ENCODE measurements at regions not wholly inside any gene's neighbourhood (a gene's known extent, or its start where the extent isn't known, plus 50 kb on each side); places are given as distances from the start of the nearest gene placed in this dataset.
"Not testable (repeated sequence)": the region's sequence is repeated elsewhere in the genome, so short reads cannot be mapped to it uniquely, and the experiment has no call there.

DNA sequence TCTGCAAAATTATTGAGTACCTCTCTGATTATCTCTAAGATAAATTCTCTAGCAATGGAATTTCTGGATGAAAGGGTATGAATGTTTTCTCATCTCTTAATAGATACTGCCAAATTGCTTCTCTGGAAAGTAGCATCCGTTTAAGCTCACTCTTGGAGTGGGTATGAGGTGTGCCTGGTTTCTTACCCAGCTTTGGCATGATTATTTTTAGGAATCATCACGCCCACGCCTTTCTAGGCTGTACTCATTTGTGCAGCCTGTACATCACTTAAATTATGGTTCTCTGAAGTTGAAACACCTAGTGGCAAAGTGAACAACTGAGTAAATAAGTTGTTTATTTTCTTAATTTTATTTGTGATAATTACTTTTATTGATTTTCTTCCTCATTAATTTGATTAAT lies 156.5 kb upstream of the IL12B start:
- Histone ChIP-seq H3K27ac (ENCODE audit: low read length) (no peak overlapping the region), H3K27me3 (ENCODE audit: insufficient read depth, low read length) (no peaks in the 10 kb centered on the region), H3K36me3 (ENCODE audit: insufficient read depth, low read depth, low read length) (no peaks in the 10 kb centered on the region), H3K9ac (ENCODE audit: low read depth, low read length) (no peak overlapping the region), H3K9me3 (ENCODE audit: insufficient read depth, low read depth, low read length) (no peaks in the 10 kb centered on the region), H3K4me3 (ENCODE audit: low read length) (no peak overlapping the region), H3K4me1 (ENCODE audit: insufficient read depth, low read length) (no peaks in the 10 kb centered on the region)

GRCh38 chr5:159488516-159488915 lies 158.2 kb upstream of the IL12B start:
- H3K27ac ChIP-seq (ENCODE audit: low read length), result no peak overlapping the region
- no peaks in the 10 kb centered on the region for H3K9me3 ChIP-seq (ENCODE audit: insufficient read depth, low read depth, low read length)
- H3K27me3 ChIP-seq (ENCODE audit: insufficient read depth, low read length), result no peaks in the 10 kb centered on the region
- no peak overlapping the region for H3K9ac ChIP-seq (ENCODE audit: low read depth, low read length)
- no peaks in the 10 kb centered on the region for H3K36me3 ChIP-seq (ENCODE audit: insufficient read depth, low read depth, low read length)
- no peak overlapping the region for H3K4me3 ChIP-seq (ENCODE audit: low read length)
- no peaks in the 10 kb centered on the region for H3K4me1 ChIP-seq (ENCODE audit: insufficient read depth, low read length)

DNA sequence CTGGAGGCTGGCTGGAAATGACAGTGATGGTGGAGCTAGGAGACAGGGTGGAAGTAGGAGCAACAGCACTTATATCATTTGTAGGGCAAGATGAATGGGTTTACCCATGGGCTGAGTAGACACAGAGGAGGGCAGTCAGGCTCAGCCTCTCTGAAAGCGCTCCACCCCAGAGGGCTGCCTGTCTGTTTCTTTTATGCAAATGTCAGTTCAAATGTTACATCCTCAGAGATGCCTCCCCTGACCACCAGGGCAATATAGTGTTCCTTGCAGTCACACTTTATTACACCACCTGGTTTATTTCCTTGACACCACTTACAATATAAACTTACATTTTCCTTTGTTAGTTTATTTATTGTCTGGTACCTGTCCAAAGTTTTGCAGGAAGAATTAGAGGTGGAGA lies 159.5 kb upstream of the IL12B start:
- no peaks in the 10 kb centered on the region for H3K9me3 ChIP-seq (ENCODE audit: insufficient read depth, low read depth, low read length)
- no peak overlapping the region for H3K27ac ChIP-seq (ENCODE audit: low read length)
- no peaks in the 10 kb centered on the region for H3K4me1 ChIP-seq (ENCODE audit: insufficient read depth, low read length)
- no peaks in the 10 kb centered on the region for H3K36me3 ChIP-seq (ENCODE audit: insufficient read depth, low read depth, low read length)
- H3K9ac ChIP-seq (ENCODE audit: low read depth, low read length), result no peak overlapping the region
- no peak overlapping the region for H3K4me3 ChIP-seq (ENCODE audit: low read length)
- no peaks in the 10 kb centered on the region for H3K27me3 ChIP-seq (ENCODE audit: insufficient read depth, low read length)

- Histone ChIP-seq H3K9ac (ENCODE audit: low read depth, low read length) (no peak overlapping the region), H3K36me3 (ENCODE audit: insufficient read depth, low read depth, low read length) (no peaks in the 10 kb centered on the region), H3K27ac (ENCODE audit: low read length) (no peak overlapping the region), H3K9me3 (ENCODE audit: insufficient read depth, low read depth, low read length) (no peaks in the 10 kb centered on the region), H3K27me3 (ENCODE audit: insufficient read depth, low read length) (no peaks in the 10 kb centered on the region), H3K4me3 (ENCODE audit: low read length) (no peak overlapping the region), H3K4me1 (ENCODE audit: insufficient read depth, low read length) (no peaks in the 10 kb centered on the region)
Measured at GRCh38 chr5:159490507-159490906, 160.2 kb upstream of the IL12B start.

DNA sequence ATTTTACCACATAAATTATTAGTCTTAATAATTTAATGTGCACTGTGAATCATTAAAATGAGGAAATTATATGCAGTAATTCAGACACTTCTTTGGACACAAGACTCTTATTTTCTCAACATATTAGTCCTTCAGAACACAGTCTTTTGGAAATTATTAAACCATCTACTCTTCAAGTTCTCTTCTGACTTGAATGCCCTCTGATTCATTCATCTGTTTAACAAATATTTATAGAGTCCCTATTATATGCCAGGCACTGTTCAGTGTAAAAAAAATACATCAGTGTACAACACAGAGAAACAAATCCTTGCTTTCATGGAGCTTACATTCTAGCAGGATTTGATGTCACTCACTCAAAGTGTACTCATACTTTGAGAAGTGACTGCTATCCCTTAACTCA lies 163.4 kb upstream of the IL12B start:
- Histone ChIP-seq H3K9ac (ENCODE audit: low read depth, low read length) (no peak overlapping the region), H3K9me3 (ENCODE audit: insufficient read depth, low read depth, low read length) (no peaks in the 10 kb centered on the region), H3K36me3 (ENCODE audit: insufficient read depth, low read depth, low read length) (no peaks in the 10 kb centered on the region), H3K4me1 (ENCODE audit: insufficient read depth, low read length) (no peaks in the 10 kb centered on the region), H3K27ac (ENCODE audit: low read length) (no peak overlapping the region), H3K27me3 (ENCODE audit: insufficient read depth, low read length) (no peaks in the 10 kb centered on the region), H3K4me3 (ENCODE audit: low read length) (no peak overlapping the region)

DNA sequence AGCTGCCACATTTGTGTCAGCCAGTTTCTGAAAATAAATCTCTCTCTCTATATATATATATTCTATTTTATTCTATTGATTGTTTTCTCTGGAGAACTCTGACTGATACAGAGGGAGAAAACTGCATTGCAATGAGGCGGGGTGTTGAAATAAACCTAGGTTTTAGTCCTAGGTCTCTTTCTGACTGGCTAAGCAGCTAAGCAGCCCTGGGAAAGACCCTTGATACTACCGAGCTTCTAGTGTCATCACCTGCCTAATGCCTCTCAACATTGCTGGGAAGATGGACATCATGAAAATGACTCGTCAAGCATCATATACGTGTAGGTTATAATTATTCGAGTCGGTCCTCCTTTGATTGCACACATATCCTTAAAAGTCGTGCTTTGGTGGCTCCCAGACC lies 166.5 kb upstream of the IL12B start:
- no peaks in the 10 kb centered on the region for H3K4me1 ChIP-seq (ENCODE audit: insufficient read depth, low read length)
- H3K27ac ChIP-seq (ENCODE audit: low read length), result no peak overlapping the region
- no peak overlapping the region for H3K4me3 ChIP-seq (ENCODE audit: low read length)
- H3K27me3 ChIP-seq (ENCODE audit: insufficient read depth, low read length), result no peaks in the 10 kb centered on the region
- no peaks in the 10 kb centered on the region for H3K36me3 ChIP-seq (ENCODE audit: insufficient read depth, low read depth, low read length)
- H3K9me3 ChIP-seq (ENCODE audit: insufficient read depth, low read depth, low read length), result no peaks in the 10 kb centered on the region
- no peak overlapping the region for H3K9ac ChIP-seq (ENCODE audit: low read depth, low read length)

DNA sequence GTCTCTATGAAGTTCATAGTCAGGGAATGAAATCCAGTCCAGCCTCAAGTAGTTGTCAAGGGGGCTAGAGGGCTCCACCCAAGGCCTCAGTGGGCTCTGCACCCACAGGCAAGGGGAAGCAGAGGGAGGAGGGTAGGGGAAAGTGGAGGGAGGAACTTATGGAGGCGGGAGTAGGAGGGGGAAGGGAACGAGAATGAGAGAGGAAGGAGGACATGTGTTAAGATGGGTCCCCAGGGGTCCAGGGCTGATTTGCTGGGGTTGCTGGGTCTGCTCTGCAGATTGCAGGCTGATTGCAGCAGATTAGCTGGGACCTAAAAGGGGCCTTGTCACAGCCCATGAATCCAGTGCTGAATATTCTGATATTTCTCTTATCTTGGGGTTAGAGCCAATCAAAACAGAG lies 166.9 kb upstream of the IL12B start:
- H3K27ac ChIP-seq (ENCODE audit: low read length), result no peak overlapping the region
- no peaks in the 10 kb centered on the region for H3K4me1 ChIP-seq (ENCODE audit: insufficient read depth, low read length)
- no peaks in the 10 kb centered on the region for H3K27me3 ChIP-seq (ENCODE audit: insufficient read depth, low read length)
- no peak overlapping the region for H3K9ac ChIP-seq (ENCODE audit: low read depth, low read length)
- H3K9me3 ChIP-seq (ENCODE audit: insufficient read depth, low read depth, low read length), result no peaks in the 10 kb centered on the region
- no peaks in the 10 kb centered on the region for H3K36me3 ChIP-seq (ENCODE audit: insufficient read depth, low read depth, low read length)
- H3K4me3 ChIP-seq (ENCODE audit: low read length), result no peak overlapping the region

DNA sequence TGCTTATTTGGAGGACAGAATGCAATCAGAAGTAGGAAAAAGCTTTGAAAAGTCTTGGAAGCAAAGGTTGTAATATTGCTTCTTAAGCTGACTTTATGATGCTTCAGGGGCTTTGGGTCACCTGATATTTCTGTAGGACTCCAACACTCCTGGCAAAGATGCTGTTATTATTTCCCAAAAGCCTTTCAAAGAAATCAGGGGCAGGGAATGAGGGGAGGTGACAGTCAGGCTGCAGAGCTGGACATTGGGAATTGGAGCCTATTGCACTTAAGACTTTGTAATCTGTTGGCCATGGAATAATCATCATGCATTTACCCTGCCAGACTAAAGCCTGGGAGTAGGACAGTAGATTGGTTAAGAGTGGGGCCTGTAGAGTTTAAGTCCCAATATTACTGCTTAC lies 168.3 kb upstream of the IL12B start:
- no peaks in the 10 kb centered on the region for H3K9me3 ChIP-seq (ENCODE audit: insufficient read depth, low read depth, low read length)
- no peak overlapping the region for H3K27ac ChIP-seq (ENCODE audit: low read length)
- H3K36me3 ChIP-seq (ENCODE audit: insufficient read depth, low read depth, low read length), result no peaks in the 10 kb centered on the region
- no peak overlapping the region for H3K4me3 ChIP-seq (ENCODE audit: low read length)
- no peaks in the 10 kb centered on the region for H3K4me1 ChIP-seq (ENCODE audit: insufficient read depth, low read length)
- no peaks in the 10 kb centered on the region for H3K27me3 ChIP-seq (ENCODE audit: insufficient read depth, low read length)
- H3K9ac ChIP-seq (ENCODE audit: low read depth, low read length), result no peak overlapping the region

DNA sequence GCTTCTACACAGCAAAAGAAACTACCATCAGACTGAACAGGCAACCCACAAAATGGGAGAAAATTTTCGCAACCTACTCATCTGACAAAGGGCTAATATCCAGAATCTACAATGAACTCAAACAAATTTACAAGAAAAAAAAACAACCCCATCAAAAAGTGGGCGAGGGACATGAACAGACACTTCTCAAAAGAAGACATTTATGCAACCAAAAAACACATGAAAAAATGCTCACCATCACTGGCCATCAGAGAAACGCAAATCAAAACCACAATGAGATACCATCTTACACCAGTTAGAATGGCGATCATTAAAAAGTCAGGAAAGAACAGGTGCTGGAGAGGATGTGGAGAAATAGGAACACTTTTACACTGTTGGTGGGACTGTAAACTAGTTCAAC lies 171.8 kb upstream of the IL12B start:
- H3K9me3 ChIP-seq (ENCODE audit: insufficient read depth, low read depth, low read length); H3K4me1 ChIP-seq (ENCODE audit: insufficient read depth, low read length); H3K9ac ChIP-seq (ENCODE audit: low read depth, low read length); H3K27me3 ChIP-seq (ENCODE audit: insufficient read depth, low read length); H3K27ac ChIP-seq (ENCODE audit: low read length); H3K36me3 ChIP-seq (ENCODE audit: insufficient read depth, low read depth, low read length); H3K4me3 ChIP-seq (ENCODE audit: low read length): not testable (repeated sequence)

DNA sequence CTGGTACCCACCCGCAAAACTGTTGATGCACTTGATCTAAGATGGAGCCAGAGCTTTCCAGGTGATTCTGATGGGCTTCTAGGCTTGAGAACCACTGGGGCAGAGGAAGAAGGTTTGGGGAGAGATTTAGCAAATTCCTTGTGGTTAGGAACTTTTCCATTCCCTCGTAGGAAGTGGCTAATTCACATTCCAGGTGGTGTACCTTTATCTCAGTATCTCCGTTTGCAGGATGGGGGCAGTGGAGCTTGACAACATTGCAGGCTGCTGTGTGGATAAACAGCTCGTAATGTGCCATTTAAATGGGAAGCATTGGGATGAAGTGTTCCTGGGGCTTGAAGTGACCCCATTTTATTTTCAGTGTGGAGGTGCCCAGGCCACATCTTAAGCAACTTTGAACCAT lies 172.9 kb upstream of the IL12B start:
- Histone ChIP-seq H3K4me3 (ENCODE audit: low read length) (no peak overlapping the region), H3K9me3 (ENCODE audit: insufficient read depth, low read depth, low read length) (no peaks in the 10 kb centered on the region), H3K36me3 (ENCODE audit: insufficient read depth, low read depth, low read length) (no peaks in the 10 kb centered on the region), H3K9ac (ENCODE audit: low read depth, low read length) (no peak overlapping the region), H3K4me1 (ENCODE audit: insufficient read depth, low read length) (no peaks in the 10 kb centered on the region), H3K27ac (ENCODE audit: low read length) (no peak overlapping the region), H3K27me3 (ENCODE audit: insufficient read depth, low read length) (no peaks in the 10 kb centered on the region)

GRCh38 chr5:159504106-159504856 lies 174.0 kb upstream of the IL12B start:
- no peak overlapping the region for H3K4me3 ChIP-seq (ENCODE audit: low read length)
- no peak overlapping the region for H3K9ac ChIP-seq (ENCODE audit: low read depth, low read length)
- no peak overlapping the region for H3K27ac ChIP-seq (ENCODE audit: low read length)
- H3K4me1 ChIP-seq (ENCODE audit: insufficient read depth, low read length), result no peaks in the 10 kb centered on the region
- H3K27me3 ChIP-seq (ENCODE audit: insufficient read depth, low read length), result no peaks in the 10 kb centered on the region
- H3K9me3 ChIP-seq (ENCODE audit: insufficient read depth, low read depth, low read length), result no peaks in the 10 kb centered on the region
- H3K36me3 ChIP-seq (ENCODE audit: insufficient read depth, low read depth, low read length), result no peaks in the 10 kb centered on the region

DNA sequence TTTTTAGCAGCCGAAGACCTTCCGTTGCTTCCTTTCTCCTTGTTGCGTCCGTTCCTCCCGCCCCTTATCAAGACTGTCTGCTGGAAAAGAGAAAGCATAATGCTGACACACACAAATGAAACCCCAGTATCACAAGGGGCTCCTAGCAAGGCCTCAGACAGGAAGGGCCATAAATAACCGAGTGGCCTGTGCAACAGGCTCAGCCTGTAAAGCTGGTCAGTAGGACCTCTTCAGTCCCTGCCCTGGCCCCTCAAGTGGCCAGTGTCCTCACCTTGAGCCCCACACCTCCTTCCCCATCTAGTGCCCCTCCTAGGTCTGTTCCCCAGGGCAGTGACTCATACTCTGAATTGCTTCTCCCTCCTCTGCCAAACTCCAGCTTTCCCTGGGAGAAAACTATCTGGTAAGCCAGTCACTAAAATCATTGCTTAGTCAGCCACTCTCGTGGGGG lies 174.6 kb upstream of the IL12B start:
- Histone ChIP-seq H3K4me3 (ENCODE audit: low read length) (no peak overlapping the region), H3K4me1 (ENCODE audit: insufficient read depth, low read length) (no peaks in the 10 kb centered on the region), H3K27me3 (ENCODE audit: insufficient read depth, low read length) (no peaks in the 10 kb centered on the region), H3K36me3 (ENCODE audit: insufficient read depth, low read depth, low read length) (no peaks in the 10 kb centered on the region), H3K27ac (ENCODE audit: low read length) (no peak overlapping the region), H3K9me3 (ENCODE audit: insufficient read depth, low read depth, low read length) (no peaks in the 10 kb centered on the region), H3K9ac (ENCODE audit: low read depth, low read length) (no peak overlapping the region)
